D341Med (cell line): ENCODE measurements at regions not wholly inside any gene's neighbourhood (a gene's known extent, or its start where the extent isn't known, plus 50 kb on each side); places are given as distances from the start of the nearest gene placed in this dataset.

ENCODE experiments used
- DNase-seq: peaks from one replicate; pipeline ENCODE4 v3.0.0; 2012; ENCODE audit warnings: low spot score

DNA sequence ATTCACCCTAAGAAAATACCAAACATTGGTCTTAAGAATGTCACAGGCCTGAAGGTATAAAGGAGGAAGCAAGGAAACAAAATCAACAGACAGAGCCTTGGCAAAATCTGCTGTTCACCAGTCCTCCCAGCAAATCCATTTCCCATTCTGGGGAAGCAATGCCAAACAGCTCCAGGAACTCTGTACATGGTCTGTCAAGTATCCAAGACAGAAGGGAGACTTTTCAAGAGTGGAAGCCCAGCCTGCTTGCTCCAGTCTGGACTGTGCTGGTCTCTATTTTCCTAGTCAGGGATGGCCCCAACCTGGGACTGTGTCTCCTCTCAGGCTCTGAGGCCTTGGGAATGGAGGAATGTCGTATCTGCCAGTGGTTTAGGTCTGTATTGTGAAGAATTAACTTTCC, 251.5 kb downstream of the DAD1 start:
- DNase-seq: no peak

DNA sequence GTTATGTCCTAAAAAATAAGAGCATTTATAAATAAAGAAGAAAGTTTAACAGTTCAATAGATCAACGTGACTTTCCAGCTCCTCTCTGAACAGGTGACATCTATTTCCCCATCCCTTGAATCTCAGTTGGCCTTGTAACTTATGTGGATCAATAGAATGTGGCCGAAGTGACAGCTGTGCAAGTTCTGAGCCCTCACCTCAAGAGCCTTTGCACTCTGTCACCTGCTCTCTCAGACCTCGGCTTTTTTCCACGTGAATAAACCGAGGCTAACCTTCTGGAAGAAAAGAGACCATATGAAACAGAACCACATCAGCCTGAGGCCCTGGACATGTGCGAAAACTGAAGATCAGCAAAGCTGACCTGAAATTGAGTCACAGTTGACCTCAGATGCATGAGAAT, 253.0 kb downstream of the DAD1 start:
- DNase-seq: no peak

DNA sequence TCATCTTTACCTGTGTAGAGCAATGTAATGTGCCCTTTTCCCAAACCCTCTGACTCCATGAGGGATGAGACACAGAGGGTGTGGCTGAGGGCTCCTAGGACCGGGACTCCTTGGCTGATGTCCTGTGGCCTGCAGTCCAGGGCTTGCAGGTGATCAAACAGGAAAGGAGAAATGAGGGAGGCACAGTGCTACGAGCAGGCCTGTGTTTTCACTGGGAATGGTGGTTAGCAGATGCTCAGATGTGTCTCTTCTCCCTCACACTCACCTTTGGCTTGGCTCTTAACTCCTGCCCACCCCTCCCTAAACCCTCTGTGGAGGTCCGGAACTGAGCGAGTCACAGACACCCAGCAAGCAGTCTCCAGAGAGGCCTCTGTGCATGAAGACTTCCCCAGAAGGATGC, 254.4 kb downstream of the DAD1 start:
- DNase-seq: no peak

DNA sequence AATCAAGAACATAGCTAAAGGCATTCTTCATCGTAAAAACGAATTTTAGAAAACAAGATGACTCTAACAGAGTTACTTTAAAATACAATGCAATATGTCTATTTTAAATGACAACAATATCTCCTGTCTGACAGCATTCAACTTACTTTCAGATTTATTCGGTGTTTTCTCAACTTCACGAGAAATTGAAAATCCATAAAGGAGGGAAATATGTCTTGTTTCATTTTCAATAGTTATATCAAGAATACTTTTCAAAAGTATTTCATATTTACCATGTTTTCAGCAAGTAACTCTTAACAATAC, 254.8 kb downstream of the DAD1 start:
- DNase-seq: no peak

DNA sequence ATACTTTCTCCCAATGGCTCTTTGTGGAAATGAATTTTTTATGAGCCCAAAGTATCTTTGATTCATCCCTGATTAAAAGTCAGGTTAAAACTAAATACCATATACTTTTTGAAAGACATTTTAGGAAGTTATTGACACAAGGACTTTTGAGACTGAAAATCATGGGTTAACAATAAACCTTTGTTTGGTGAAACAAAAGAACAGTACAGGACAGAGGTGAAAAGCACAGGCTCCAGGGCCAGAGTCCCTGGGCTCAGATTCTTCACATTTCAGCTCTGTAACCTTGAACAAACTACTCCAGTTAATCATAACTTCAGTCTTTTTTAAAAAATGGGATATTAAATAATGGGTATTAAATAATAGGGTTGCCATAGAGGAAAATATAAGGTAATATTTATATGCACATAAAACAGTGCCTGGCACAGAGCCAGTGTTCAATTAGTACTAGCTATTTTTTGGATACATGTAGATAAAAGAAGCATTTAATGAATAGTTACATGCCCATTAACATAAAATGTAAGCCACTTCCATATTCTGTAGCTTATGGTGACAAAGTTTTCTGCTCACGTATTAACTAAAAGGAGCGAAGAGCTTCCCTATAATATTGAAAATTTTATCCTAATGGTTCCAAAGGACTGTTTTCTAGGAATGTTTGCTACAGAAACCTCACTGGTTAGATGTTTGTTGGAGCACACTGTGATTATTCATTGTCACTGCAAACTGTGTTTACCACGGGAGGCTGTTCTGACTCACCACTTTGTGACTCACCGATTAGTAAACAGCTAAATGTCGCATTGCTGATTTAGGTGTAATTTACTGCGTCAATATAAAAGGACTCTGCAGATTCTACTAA, 255.4 kb downstream of the DAD1 start:
- DNase-seq: no peak

DNA sequence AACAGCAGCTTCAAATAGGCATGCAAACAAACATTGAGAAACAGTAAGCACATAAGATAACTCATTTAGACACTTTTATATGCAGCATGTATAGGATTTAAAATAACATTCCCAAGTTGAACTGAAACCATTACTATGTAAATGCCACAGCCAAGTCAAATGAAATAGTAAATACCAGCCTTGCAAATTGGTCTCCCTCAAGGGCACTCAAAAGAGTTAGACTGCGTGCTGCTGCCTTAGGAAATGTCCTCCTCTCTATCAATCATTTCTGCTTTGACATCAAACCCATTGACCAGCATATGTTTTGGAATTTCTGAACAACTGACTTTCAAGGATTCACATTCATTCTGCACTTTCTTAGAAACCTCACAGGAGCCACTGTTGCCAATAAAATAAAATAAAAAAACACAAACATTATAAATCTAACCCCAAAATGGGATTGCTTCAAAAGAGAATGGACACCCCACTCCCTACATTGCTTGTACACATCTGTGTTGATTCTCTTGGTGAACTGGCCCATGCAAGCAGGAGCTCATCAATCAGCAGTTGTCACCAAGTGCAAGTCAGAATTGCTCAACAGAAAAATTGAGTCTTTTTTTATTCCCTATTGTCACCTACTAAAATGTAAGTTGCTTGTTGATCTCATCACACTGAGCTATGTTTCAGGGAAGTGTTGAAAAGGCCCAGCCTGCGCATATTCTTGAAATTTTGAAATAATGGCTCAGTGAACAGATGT, 256.2 kb downstream of the DAD1 start:
- no peak for DNase-seq

DNA sequence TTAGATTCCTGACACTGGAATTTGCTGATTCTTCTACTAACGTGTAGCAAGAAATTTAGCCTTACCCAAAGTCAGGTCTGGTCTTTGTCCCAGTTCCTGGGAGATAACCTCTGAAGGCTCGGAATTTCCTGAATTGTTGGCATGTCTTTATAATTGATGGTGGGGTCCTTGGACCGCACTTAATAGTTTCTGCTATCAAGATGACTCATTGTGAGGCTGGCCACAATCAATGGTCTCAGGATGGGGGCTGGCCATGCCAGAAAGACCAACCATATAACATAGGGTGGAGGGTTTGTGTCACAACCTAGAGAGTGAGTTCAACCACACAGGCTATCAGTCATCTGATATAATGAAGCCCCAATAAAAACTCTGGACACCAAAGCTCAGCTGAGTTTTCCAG, 259.7 kb downstream of the DAD1 start:
- DNase-seq: no peak

DNA sequence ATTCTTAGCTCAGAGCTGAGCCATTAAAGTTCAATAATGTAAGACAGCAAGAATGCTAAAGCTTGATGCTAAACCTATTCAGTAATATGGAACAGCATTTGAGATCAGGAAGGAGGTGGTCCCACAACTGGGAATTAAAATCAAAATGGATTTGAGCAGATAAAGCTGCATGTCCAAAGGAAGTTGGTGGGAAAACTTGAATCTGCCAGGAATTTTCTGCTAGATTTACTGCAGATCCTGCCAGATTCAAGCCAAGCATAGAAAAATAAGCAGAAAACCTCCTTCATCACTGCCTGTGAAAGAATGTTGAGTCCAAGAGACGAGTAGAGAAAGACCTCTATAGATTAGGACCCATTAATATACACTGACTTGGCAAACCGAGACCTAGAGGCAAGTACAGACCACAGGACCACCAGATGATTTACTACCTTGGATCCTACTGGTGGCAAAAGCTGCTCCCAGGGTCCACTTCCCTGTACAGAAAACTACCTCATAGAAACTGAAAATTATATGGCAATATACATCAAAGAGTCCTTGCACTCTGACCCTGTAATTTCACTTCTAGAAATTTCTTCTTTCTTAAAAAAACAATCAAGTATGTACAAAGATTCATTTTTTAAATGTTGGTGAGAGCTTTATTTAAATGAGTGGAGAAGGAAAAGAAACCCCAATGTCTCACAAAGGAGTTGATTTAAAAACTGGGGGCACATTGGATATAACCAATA, 263.2 kb downstream of the DAD1 start:
- no peak for DNase-seq

DNA sequence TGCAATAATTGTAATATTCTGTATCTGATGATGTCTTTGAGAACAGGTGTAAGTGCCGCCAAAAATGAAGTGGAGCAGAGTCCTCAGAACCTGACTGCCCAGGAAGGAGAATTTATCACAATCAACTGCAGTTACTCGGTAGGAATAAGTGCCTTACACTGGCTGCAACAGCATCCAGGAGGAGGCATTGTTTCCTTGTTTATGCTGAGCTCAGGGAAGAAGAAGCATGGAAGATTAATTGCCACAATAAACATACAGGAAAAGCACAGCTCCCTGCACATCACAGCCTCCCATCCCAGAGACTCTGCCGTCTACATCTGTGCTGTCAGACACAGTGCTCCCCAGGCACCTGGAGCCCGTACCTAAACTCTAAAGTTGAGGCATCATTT, 268.7 kb downstream of the DAD1 start:
- DNase-seq: no peak

DNA sequence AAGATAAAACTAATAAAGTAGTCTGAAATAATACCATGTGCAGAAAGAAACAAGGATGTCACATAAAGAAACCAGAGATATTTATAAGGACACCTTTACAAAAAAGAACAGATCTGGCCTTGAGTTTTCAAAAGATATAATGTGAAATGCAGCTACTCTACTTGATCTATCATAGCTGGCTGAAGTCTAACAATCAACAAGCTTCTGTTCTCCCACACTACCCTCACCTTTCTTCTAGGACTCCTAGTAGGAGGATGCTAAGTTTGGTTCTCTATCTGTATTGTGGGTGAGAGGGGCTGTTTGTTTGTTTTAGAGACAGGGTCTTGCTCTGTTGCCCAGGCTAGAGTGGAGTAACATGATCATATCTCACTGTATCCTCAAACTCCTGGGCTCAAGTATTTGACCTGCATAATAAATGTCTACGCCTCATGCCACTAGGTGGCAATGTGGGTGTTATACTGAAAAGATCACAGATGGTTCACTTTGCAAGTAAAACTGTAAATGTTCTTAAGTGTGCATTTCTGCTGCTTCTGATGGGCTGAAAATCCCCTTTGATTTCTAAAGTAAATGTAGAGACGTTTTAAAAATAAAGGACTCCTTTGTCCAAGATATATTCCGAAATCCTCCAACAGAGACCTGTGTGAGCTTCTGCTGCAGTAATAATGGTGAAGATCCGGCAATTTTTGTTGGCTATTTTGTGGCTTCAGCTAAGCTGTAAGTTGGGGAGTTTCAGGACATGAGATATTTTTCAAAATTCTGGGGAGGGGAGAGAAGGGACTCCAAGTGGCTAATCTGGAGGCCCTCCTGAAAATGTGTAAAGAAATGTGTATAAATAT, 269.3 kb downstream of the DAD1 start:
- peak; percentile 42 for DNase-seq

DNA sequence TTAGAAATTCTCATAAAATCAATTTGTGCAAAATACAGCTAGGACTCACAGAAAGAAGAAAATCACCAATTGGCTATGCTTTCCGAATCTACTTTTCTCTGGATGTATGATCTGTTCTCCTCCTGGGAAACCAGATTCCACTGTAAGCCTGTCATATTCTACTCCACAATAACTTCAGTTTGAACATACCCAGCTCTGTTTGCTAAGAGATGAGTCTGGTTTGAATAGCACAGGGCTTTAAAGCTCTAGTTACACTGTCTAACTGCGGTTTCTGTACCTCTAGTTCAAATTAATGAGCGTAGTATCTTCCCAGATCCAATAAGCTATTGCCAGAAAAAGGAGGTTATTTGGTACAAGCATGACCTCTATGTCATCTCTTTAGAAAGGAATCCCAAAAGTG, 270.1 kb downstream of the DAD1 start:
- no peak for DNase-seq

DNA sequence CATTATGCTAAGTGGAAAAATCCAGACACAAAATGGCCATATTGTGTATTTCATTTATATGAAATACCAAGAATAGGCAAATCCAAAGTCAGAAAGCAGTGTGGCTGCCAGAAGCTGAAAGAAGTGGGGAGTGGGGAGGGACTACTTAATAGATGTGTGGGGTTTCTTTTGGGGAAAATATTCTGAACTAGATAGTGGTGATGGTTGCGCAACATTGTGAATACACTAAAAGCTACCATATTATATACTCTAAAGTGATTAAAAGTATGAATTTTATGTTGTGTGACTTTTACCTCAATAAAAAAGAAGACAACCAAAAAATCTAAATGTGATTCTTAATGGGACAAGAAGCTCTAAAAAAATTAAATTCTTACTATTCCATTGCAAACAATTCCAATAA, 272.6 kb downstream of the DAD1 start:
- no peak for DNase-seq

DNA sequence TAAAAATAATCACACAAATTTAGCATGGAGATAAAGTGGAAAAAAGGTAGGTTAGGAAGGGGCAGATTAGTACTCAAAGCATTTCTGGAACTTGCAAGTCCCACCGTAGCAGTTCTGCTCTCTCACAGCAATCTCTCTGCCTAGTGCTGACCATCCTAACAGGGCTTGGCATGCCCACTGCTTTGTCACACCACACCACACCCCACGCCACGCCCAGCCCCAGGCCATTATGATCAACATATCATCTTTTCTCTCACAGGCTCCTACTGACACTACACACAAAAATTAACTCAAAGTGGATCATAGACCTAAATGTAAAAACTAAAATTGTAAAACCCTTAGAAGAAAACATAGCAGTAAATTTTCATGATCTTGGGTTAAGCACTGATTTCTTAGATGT, 273.7 kb downstream of the DAD1 start:
- no peak for DNase-seq

DNA sequence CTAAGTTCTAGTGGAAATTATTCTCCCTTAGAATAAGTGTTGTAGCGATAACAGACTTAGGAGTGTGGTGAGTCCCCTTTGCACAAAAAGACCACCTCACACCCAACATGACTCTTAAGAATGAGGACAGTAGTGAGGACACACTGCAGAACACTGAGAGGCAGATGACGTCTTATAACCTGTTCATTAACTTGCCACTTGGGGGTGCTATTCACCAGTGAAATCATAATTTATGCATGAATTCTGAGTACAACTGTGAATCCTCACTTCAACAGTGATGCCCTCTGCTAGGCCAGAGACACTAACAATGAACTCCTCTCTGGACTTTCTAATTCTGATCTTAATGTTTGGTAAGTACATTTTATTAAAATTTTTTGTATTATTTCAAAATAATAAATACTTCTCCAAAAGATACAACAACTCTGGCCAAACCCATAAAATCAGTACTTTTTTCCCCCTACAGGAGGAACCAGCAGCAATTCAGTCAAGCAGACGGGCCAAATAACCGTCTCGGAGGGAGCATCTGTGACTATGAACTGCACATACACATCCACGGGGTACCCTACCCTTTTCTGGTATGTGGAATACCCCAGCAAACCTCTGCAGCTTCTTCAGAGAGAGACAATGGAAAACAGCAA, 274.7 kb downstream of the DAD1 start:
- peak; percentile 55 for DNase-seq

DNA sequence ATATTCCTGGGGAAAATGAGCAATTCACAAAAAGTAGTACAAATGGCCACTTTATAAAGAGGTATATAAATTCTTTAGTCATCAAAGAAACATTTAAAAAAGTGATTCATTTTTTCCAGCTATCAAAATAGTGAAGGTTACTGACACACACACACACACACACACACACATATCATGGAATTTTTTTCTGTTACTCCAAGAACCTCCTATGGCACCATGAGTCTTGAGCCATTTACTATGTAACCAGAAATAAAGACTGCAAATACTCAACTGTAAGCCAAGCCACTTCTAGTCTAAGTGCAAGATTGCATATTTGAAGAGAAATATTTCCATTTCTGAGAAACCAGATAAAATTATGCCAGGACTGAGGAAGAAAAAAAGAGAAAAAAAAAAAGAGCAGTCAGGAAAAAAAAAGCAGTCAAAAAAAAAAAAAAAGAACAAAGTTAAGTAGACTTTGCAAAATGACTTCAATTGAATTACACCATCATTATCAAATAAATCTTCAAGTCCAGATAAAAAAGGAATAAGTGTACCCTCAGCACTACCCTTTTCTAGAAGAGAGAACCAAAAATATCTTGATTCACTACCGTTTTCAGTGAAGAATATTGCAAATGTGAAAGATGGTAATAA, 275.7 kb downstream of the DAD1 start:
- DNase-seq: no peak

DNA sequence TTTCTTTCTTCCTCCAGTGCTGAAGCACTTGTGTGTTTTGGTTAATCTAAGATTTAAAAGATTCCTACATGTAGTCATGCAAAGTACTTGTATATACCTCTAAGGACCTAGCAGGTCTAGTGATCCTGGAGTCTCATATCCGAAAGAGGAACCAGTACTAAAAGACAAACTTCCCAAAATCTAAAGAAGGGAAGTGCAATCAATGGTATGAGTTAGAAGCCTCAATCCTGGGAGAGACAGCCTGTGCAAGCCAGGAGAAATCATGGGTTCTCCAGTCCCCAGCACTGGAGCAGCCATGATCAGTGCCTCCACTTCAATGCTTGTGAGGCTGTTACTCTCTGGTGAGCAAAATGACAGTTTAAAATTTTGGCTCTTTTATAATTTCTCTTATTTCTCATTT, 277.4 kb downstream of the DAD1 start:
- DNase-seq: no peak

DNA sequence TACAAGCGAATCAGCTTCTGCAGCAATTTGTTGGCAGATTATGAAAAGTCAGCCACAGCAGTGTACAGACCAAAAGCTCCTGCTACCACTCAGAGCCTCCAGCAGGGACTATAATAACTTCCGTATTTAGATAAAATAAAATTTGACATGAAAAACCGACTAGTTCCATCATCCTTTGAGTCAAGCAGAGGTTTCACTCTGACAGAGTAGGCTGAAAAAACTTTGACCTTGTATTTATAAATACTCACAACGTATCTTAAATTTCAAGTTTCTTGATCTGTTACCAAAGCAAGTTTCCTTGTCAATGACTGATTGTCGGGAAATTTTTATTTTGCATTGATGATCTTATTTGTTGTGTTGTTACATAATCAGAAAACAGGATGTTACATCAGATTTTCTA, 283.4 kb downstream of the DAD1 start:
- no peak for DNase-seq

DNA sequence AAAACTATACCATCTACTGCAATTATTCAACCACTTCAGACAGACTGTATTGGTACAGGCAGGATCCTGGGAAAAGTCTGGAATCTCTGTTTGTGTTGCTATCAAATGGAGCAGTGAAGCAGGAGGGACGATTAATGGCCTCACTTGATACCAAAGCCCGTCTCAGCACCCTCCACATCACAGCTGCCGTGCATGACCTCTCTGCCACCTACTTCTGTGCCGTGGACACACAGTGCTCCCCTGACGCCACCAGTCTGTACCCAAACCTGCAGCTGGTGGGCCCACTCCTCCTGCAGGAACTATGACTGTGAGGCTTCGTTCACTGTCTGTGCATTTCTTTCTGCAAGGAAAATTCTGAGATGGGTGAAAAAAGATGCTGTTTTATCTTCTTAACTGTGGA, 284.7 kb downstream of the DAD1 start:
- no peak for DNase-seq

DNA sequence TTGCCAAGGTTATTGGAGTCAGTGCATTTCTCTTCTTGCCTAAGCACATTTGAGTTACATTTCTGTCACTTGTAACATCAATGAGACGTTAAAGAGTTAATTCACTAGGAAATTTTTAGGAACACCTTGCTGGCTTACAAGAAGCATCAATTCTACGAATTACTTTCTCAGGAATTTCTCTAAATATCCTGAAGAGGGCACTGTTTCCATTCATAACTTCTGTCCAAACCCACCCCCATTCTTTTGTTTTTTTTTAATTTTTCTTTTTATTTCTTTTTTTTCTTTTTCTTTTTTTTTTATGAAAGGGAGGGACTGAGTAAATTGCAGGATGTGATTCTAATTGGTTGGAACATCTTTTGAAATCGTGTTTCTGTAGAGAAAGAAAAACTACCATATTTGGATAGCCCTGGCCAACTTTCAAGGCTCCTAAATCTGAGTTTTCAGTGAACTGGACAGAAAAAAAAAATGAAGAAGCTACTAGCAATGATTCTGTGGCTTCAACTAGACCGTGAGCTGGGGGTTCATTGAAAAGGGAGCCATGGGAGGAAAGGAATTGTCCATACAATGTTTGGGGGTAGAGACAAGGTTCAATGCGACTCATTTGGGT, 285.3 kb downstream of the DAD1 start:
- no peak for DNase-seq

DNA sequence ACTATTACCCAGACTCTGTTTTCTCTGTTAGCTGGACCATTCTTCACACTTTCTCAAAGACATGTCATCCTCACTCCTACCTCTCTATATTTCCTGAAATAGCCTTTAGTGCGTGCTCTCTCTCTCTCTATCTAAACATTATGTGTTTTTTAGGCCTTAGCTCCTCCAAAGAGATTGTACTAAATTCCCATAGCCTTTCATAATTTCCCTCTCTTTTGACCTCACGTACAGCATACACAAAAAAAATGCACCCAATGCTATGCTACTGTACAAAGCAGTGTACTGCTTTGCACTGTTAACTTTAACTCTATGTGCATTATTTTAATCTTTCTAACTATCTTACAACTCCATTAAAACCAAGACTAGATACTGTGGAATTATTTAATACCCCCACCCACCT, 288.4 kb downstream of the DAD1 start:
- no peak for DNase-seq

DNA sequence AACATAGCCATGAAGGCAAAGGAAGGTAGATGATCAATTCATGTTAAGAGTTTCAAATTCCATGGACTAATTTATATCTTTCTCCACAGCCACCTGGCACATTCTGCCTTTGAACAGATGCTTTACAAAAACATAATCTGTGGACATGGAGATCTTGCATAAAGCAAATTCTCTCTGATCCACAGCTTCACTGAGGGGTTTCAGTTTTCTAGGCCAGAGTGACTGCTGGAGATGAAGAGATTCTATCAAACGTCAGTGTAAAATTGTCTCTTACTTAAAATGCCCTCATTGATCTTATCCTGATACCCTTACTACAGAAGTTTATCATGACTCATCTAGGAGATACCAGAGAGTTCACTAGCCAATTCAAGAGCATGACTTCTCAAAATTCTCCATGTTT, 291.6 kb downstream of the DAD1 start:
- no peak for DNase-seq
